HG03469 (cell line): ENCODE measurements at regions not wholly inside any gene's neighbourhood (a gene's known extent, or its start where the extent isn't known, plus 50 kb on each side); places are given as distances from the start of the nearest gene placed in this dataset.

Experiments used
- ATAC-seq: cut with Tn5 transposase; IDR thresholded peaks from one replicate; pipeline ENCODE4 v1.9.1; 2021; ENCODE audit warnings: mild to moderate bottlenecking, moderate library complexity, moderate number of reproducible peaks; ENCODE audit not compliant: unreplicated experiment

DNA sequence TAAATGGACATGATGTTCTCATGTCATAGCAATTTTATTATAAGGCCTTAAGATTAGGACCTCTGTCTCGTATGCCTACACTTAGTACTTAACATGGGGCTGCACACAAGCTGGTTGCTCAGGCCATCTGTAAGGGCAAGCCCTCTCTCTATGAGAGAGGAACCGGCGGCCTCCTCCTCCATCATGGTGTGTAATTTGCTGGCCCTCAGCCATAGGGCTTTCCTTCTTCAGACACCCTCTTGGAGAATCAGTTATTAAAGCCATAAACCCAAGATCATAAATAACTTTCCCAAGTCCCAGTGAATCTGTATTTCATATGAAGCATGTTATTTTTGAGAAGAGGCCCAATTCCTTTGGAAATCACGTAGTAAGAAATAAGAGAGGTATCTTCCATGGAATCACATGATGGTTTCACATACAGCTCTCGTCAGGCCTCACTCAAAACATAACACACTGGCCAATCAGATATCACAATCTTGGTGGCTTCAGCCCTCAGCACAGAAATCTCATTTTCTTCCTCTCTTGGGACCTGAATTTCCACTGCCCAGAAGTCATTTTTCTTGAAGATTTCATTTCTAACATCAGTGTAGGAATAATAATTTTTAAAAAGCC lies 92.6 kb downstream of the RDH14 start:
- ATAC-seq: no peak

DNA sequence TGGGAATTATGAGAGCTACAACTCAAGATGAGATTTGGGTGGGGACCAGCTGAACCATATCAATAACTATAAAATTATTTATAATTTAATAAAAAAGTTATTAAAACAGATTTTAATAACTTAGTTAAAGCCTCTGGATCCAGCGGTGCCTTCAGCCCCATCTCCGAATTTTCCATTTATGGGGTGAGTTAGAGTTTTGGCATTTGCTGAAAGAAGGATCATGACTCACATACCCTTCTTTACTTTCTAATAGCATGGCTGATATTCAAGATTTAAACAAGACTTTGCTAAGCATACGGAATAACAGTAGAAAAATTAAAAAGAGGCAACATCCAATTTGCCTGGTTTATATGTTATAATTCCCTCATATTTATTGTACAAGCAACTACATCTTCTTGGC lies 94.5 kb downstream of the RDH14 start:
- ATAC-seq: no peak

- no peak for ATAC-seq
Measured at GRCh38 chr2:18464913-18465312, 95.5 kb downstream of the RDH14 start.

DNA sequence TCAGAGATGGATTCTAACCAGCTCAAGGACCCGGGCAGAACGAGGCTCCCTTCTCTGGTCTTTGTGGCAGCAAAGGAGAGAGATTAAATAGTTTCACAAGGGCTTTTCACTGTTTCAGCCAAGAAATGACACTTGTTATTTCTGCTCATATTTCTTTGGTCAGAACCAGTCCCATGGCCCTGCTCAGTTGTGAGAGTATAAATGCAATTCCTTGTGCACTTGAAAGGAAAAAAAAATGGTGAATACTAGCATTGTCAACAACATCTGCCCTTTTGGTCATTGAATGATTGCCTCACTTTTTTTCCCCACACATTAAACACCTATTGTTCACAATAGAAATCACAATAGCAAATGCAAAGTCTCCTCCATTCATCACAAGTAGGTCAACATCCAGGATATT lies 104.4 kb downstream of the RDH14 start:
- no peak for ATAC-seq

DNA sequence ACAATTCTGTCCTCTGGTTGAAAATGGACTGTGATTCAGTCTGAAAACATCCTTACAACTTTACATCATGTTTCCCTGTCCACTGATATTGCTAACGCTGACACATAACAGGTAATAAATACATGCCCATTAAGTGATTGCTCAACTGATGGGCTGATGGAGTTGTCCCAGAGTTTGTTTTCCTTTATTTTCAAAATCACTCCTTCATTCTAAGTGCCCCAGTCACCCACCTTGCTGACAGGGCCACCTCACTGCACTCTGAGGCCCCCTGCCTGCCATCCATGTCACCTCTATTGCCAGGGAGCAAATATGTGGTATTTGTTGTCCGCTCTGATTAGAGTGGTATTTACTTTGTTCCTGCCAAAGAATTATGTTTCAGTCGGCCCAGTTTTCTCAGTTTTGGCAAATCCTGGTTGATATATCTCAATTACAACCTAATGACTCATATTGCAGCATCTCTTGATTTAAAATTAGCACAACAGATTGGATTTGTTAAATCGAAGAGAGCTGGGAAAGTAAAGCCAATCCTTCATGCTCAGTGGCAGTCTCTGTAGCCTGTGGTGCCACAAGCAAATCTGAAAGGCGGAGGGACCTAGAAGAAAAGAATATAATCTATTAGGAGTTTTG lies 105.1 kb downstream of the RDH14 start:
- no peak for ATAC-seq

DNA sequence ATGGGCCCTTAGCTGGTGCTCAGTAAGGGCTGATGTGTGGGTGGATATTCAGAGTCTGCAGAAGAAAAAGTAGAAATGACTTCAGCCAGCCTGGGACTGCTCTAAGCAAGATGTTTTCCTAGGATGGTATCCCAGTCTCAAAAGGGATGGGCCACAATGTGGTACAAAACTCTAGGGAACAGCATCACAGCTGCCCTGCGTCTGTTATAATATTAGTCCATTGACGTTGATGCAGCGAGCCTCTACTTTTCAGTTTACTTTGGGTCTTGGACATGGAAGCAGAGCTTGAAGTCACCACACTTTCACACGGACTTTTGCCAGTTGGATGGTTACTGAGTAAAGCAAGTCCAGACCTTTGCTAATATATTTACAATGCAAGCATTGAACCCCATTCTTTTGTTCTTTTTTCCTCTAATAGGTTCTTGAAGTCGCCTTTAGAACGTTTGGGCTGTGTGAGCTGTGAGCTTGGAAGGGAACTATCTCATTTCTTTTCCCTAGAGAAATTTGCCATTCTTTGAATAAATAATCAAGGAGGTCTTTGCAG lies 105.7 kb downstream of the RDH14 start:
- no peak for ATAC-seq

DNA sequence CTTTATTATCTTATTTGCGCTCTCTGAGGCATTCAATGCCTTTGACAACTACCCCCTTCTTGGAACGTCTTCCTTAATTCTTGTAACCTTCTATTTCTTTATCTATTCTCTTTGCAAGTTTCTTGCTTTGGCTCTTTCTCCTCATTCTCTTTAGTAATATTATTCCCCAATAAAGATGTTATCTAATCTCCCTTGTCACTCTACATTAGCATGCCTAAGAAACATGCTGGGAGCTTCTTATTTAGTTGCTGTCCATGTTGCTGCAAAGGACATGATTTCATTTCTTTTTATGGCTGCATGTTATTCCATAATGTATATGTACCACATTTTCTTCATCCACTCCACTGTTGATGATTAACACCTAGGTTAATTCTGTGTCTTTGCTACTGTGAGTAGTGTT lies 113.7 kb downstream of the RDH14 start:
- ATAC-seq: no peak

DNA sequence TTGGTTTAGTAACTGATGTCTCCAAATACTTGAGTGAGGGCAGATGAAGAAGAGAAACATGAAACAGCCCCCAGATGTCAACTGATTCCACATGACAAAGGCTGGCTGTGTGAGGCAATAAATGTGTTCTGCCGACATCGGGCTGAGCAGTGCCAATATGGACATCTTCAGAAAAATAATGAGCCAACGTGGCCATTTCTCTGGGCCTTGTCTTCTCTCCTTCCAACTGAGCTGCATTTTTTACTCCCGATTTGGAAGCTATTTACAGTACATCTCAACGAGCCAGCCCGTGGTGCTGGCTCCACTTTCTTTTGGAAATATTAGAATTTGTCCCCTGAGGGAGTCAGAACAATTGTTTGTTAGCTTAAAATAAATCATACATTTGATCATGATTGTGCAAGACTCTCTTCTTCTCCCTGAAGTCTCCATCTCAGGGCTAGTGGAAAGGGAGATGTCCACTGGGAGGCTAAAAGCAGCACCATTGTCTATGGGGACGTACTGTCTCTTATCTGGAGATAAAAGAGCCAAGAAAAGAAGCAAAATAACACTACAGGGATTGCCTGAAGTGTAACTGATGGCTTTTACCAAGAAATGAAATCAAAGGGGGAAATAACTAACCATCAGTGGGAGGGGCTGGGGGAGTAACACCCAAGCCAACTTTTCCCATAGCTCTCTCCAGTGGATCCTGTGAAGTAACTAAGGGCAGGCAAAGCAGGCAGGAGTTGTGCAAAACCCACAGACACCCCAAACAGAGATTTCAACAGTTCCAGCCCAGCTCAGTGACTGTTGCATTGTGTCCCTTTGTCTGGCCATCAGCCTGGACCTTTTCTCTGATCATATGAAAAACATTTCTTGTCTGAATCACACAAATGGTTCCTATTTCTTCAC lies 114.8 kb downstream of the RDH14 start:
- ATAC-seq: no peak

- ATAC-seq: no peak
Measured at GRCh38 chr2:18444806-18445205, 115.6 kb downstream of the RDH14 start.

GRCh38 chr2:18441583-18441982 lies 118.9 kb downstream of the RDH14 start:
- ATAC-seq: no peak

GRCh38 chr2:18440777-18441176 lies 119.7 kb downstream of the RDH14 start:
- ATAC-seq: no peak

DNA sequence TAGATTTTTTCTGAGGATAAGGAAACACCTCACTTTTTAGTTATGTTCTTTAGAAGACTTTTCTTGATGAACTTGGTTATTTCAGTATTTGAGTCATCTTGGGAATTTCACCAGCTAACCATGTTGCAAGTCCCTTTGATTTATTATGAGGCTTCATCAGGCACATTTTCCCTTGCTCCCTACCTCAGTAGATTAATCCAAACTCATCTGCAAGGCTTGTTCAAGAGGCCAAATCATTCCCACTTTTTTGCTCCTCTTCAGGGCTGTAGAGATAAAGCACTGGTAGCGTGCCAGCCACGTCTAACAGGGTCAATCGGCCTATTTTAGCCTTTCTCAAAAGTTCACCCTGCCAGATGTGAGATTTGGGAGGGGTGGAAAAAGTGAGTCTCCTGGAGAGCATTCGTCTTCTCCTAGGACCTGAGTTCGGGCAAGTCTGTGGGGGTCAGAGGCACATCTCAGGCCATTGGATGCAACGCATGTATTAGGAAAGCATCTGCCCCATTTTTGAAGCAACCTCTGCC lies 120.3 kb downstream of the RDH14 start:
- ATAC-seq: no peak

DNA sequence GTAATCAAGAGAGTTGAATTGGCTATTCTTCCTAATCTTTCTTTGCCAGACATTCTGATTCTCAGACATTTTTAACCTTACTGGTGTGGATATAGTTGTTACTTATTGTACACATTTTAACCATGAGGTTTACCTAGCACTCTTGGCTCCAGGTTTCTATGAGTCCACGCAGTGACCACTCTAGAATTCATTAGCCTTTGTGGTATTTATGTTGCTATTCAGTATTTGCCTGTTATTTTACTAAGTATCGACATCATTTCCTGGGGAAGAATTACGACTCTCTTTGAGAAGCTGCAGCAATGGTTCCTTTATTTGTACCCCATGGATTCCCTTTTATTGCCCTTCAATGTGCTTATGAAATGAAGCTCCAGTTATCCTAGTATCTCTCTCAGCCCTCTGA lies 120.7 kb downstream of the RDH14 start:
- ATAC-seq: no peak

DNA sequence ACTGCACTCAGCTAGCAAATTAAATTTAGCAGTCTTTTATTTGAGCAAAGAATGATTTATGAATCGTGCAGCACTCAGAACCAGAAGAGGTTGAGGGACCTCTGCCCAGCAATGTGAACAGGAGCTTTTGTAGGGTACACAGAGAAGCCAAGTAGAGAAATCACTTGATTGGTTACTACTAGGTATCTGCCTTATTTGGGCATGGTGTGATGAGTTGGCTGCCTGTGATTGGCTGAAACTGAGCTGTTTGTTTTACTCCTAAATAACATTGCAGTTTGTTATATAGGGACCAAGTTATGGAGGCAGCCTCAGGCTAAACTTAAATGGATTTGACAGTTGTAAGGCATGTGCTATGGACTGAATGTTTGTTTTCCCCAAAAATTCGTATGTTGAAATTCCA lies 122.5 kb downstream of the RDH14 start:
- ATAC-seq: no peak

DNA sequence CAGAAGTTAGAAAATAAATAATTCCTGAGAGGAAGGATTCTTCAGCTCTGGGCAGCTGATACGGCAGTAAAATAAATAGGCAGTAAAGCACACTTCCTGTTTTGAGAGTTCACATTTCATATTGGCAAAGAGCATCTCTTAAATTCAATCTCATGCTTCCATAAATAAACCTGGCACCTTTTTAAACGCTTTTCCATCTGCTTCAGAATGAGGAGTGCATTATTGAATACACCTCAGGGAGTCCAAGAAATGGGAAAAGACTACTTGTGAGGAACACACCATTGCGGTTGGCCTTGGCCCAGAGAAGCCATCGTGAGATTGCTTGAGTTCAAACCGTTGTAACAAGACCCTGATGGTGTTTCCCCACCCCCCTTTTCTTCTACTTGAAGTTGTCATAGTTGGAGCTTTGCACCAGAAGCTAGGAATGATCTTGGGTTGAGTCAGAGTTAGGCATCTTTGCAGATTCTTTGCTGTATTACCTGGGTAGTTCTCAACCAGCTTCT lies 123.9 kb downstream of the RDH14 start:
- ATAC-seq: no peak

DNA sequence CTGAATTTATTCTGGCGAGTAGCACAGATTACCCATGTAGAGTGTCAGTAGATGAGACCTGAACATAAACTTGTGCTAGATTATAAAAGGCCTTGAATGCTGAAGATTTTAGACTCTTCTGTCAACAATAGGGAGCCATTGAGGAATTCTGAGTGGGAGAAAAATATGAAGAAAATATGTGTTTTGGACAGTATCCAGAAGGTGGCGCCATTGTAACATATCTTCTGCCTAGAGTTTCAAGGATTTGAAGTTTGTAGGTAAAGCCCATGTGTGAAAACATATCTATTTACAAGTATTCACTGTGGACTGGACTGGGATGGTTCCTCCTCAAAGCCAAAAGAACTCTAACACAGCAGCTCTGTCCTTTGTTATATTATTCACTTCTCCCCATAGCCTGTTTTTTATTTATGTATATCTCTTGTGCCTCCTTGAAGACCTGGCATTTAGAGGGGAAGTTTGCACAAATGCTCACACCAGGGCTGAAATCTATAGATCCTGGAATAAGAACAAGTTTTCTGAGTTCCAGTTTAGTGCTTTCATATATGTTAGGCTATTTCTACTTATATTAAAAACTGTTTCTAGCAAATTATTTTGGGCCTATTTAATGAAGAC lies 124.9 kb downstream of the RDH14 start:
- no peak for ATAC-seq

- ATAC-seq: no peak
Measured at GRCh38 chr2:18433872-18434271, 126.6 kb downstream of the RDH14 start.

DNA sequence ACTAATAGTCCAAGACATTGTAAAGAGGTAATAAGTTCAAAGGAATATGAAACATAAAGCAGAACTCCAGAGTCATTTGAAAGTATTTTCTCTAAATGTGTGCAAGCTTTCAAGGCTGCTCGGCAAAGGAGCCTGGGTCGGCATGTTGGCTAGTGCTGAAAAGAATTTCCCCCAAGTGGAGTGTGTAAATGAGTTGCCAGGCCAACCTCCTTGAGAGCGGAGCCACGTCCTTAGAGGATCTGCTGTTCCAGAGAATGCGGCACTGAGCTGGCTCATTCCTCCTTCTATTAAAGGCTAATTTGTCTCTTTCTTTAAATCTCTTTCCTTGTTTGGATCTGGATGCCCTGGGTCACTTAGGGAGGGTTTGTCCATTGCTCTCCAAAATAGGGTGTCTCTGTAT lies 127.5 kb downstream of the RDH14 start:
- no peak for ATAC-seq

GRCh38 chr2:18430996-18431748 lies 129.3 kb downstream of the RDH14 start:
- no peak for ATAC-seq

DNA sequence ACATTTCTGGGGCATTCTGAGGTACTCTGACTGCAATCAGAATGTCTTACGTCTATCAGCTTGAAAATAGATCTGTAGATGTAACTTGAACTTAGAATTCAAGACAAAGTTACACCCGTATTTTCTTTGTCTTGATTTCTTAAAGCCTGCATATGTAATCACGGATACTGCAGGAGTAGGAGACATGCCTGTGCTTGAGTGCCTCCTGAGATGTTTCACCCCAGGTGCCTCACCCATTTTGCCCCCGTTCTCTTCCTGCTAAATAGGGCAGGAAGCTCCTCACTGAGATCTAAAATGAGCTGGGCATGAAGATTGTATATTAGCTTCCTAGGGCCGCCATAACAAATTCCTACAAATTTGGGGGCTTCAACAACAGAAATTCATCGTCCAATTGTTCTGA lies 131.9 kb downstream of the RDH14 start:
- no peak for ATAC-seq
